ENCODE measurements at regions not wholly inside any gene's neighbourhood (a gene's known extent, or its start where the extent isn't known, plus 50 kb on each side); places are given as distances from the start of the nearest gene placed in this dataset.

- no peak overlapping the region for H2BK15ac ChIP-seq (ENCODE audit: low read depth, low read length)
- no peak overlapping the region for H3K18ac ChIP-seq (ENCODE audit: low read depth, low read length)
- no peak overlapping the region for H3K23ac ChIP-seq (ENCODE audit: low read depth, low read length)
- no peak for ATAC-seq (ENCODE audit: low read depth)
- no peak overlapping the region for H2AK5ac ChIP-seq (ENCODE audit: low read depth, low read length)
- WGBS, 2 experiments (ENCODE audit: extremely low coverage in 2 of 2, insufficient read length in 1 of 2) = no CpG with 5 or more reads among the region's 2 CpGs
- H3K4me1 ChIP-seq (ENCODE audit: control insufficient read depth, insufficient read depth, low read length) = no peaks in the 10 kb centered on the region
- H3K79me1 ChIP-seq (ENCODE audit: low read depth in 1 of 2, low read length in 2 of 2) = no peaks in the 10 kb centered on the region
- no peak overlapping the region for H2BK5ac ChIP-seq (ENCODE audit: low read depth, low read length, poor library complexity, severe bottlenecking)
- dilution Hi-C loops (cut with HindIII; ENCODE audit: low sequenced_read_pairs, unreplicated experiment) = no loop called here
- CTCF ChIA-PET = no interaction called here
- H2AFZ ChIP-seq (replicated peaks; ENCODE audit: low read length, poor library complexity) = no peak overlapping the region
- no peaks in the 10 kb centered on the region for H4K20me1 ChIP-seq (ENCODE audit: insufficient read depth, low read length)
- BruUV-seq (replicated peaks) = no TSS peak
- H4K91ac ChIP-seq (ENCODE audit: insufficient read depth, low read depth, low read length) = no peak overlapping the region
- DNase-seq = no peak
- H3K56ac ChIP-seq (ENCODE audit: extremely low read depth, insufficient read depth, low read length) = no peak overlapping the region
- no peak overlapping the region for H3K4me3 ChIP-seq (ENCODE audit: insufficient read depth, low read depth, low read length)
- no peak overlapping the region for H2BK20ac ChIP-seq (ENCODE audit: low read depth, low read length)
- no peaks in the 10 kb centered on the region for H3K27me3 ChIP-seq (ENCODE audit: control insufficient read depth, insufficient read depth, low read length)
- H3K4me2 ChIP-seq (ENCODE audit: low read depth, low read length) = no peak overlapping the region
- POLR2A ChIA-PET (ENCODE audit: unreplicated experiment) = no interaction called here
- intact Hi-C loops (cut with micrococcal nuclease) = no loop called here
- H3K36me3 ChIP-seq (ENCODE audit: control insufficient read depth, insufficient read depth, low read length) = no peaks in the 10 kb centered on the region
- H3K14ac ChIP-seq (replicated peaks; ENCODE audit: low read depth, low read length) = no peak overlapping the region
- no peak overlapping the region for H3K9ac ChIP-seq (ENCODE audit: low read depth, low read length)
- no peak overlapping the region for H2AK9ac ChIP-seq (replicated peaks; ENCODE audit: low read depth, low read length, poor library complexity)
- H4K8ac ChIP-seq (ENCODE audit: low read depth in 2 of 2, low read length in 2 of 2) = no peak overlapping the region
- in situ Hi-C loops (cut with MboI; ENCODE audit: low sequenced_read_pairs) = no loop called here
- TF ChIP-seq NFE2L2 (IDR thresholded peaks at IDR 0.05; ENCODE audit: low read depth, low read length) (no peak), MXI1 (IDR thresholded peaks at IDR 0.05; ENCODE audit: borderline replicate concordance, low read depth, low read length) (no peak), MAFK (IDR thresholded peaks at IDR 0.05; ENCODE audit: low read depth, low read length) (no peak), USF2 (IDR thresholded peaks at IDR 0.05; ENCODE audit: low read depth, low read length) (no peak), ELK1 (IDR thresholded peaks at IDR 0.05; ENCODE audit: borderline replicate concordance, low read depth, low read length) (no peak), FOS (IDR thresholded peaks at IDR 0.05; ENCODE audit: low read depth, low read length) (no peak)
- H3K9me1 ChIP-seq (ENCODE audit: insufficient read depth, low read length) = no peaks in the 10 kb centered on the region
- no peak overlapping the region for H3K27ac ChIP-seq (ENCODE audit: insufficient read depth, low read length)
- no peak overlapping the region for H2BK120ac ChIP-seq (ENCODE audit: low read depth, low read length)
- no peaks in the 10 kb centered on the region for H3K9me3 ChIP-seq (ENCODE audit: control insufficient read depth, insufficient read depth, low read length)
- no peak overlapping the region for H4K5ac ChIP-seq (ENCODE audit: low read depth, low read length)
- no peak overlapping the region for H3K4ac ChIP-seq (ENCODE audit: low read depth, low read length)
Observed at GRCh38 chr3:166302331-166302730, 465.1 kb upstream of the BCHE start.

Measured in IMR-90 (cell line).